ENCODE measurements at regions not wholly inside any gene's neighbourhood (a gene's known extent, or its start where the extent isn't known, plus 50 kb on each side); places are given as distances from the start of the nearest gene placed in this dataset.

DNA sequence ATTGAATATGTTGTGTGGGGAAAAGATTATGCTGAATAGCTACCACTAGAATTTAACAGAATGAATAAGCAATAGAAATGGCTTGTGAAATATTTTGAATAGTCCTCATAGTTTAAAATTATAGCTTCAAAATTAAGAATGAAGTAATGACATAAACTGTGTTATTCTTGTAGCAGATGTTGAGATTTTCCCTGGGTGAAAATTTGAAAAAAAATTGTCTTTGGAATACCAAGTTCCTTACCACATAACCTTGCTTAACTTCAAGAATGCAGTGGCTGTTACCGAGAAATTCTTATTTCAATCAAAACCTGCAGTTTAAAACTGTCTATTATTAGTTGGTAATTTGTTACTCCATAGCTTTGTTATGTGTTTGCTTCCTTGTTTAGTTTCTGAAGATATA, 1268.6 kb downstream of the RAPGEF2 start:
- Mint-ChIP-seq H3K36me3 (no peaks in the 10 kb centered on the region), H3K4me1 (ENCODE audit: low read depth) (no peaks in the 10 kb centered on the region), H3K9me3 (peaks cover 7% of the 10 kb centered on the region), H3K27me3 (no peaks in the 10 kb centered on the region), H3K4me3 (no peak overlapping the region), H3K27ac (no peak overlapping the region)
- ChIA-PET POLR2A (no interaction called here), CTCF (no interaction called here)
- no peak for DNase-seq
- intact Hi-C loops (cut with micrococcal nuclease): no loop called here

DNA sequence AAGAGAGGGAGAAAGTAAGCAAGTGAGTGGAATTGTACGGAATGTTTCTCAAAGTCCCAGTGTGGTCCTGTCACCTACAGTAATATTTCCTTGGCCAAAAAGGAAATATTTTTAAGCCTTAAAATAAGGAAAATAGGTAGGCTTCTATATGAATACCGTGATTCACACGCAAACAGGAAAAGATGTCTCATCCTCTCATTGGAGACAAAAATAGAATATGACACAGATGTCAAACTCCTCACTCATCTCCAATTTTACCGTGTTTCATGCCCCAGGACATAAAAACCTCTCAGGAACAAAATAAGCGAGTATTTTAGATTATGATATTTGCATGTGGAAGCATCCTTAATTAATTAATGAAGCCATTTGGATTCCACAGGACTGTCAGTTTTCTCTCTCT, 1269.5 kb downstream of the RAPGEF2 start:
- ChIA-PET POLR2A (no interaction called here), CTCF (no interaction called here)
- Mint-ChIP-seq H3K27me3 (no peaks in the 10 kb centered on the region), H3K9me3 (peaks cover 7% of the 10 kb centered on the region), H3K36me3 (no peaks in the 10 kb centered on the region), H3K4me3 (no peak overlapping the region), H3K27ac (no peak overlapping the region), H3K4me1 (ENCODE audit: low read depth) (no peaks in the 10 kb centered on the region)
- intact Hi-C loops (cut with micrococcal nuclease): no loop called here
- DNase-seq: no peak

DNA sequence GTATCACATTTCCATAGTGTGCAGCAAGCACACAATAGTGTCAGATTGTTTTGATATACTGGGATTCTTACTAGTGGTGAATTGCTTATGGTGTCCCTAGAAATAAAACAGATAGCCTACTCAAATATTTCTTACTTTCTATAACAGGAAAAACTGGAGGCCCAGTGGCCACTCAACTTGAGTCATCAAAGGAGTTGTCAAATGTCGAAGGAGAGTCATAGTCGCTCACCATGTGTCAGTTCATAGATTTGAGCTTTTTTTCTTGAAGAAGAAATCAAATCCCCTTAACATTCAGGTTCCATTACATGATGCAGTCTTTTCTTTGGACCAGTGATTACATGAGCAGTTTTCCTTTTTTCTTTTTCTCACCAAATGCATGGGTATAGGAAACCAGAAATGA, 1271.0 kb downstream of the RAPGEF2 start:
- DNase-seq: no peak
- Mint-ChIP-seq H3K9me3 (peaks cover 7% of the 10 kb centered on the region), H3K4me1 (ENCODE audit: low read depth) (no peaks in the 10 kb centered on the region), H3K27me3 (no peaks in the 10 kb centered on the region), H3K36me3 (no peaks in the 10 kb centered on the region), H3K27ac (no peak overlapping the region), H3K4me3 (no peak overlapping the region)
- ChIA-PET CTCF (no interaction called here), POLR2A (no interaction called here)
- intact Hi-C loops (cut with micrococcal nuclease): no loop called here

GRCh38 chr4:160375772-160376452, 1273.0 kb downstream of the RAPGEF2 start:
- Mint-ChIP-seq H3K9me3 (no peaks in the 10 kb centered on the region), H3K4me1 (ENCODE audit: low read depth) (no peaks in the 10 kb centered on the region), H3K27me3 (no peaks in the 10 kb centered on the region), H3K27ac (no peak overlapping the region), H3K36me3 (no peaks in the 10 kb centered on the region), H3K4me3 (no peak overlapping the region)
- POLR2A ChIA-PET: no interaction called here
- intact Hi-C loops (cut with micrococcal nuclease): no loop called here
- CTCF ChIA-PET: no interaction called here
- no peak for DNase-seq

DNA sequence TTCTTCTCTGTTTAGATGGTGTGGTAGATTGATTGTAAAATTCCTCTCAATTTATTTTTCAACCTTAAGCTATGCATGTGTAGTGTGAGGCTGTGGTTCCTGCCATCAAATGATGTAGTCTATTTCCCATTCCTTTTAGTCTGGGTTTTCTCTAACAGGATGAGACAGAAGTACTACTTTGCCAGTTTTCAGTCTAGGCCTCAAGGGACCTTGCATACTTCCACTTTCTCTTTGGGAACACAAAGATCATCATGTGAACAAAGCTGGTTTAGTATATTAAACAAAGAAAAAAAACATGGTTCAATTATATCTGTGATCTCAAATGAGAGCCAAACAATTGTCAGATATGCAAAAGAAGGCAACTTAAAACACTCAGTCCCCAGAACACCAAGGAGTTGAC, 1284.0 kb downstream of the RAPGEF2 start:
- Mint-ChIP-seq H3K27me3 (no peaks in the 10 kb centered on the region), H3K9me3 (peaks cover 19% of the 10 kb centered on the region), H3K4me1 (ENCODE audit: low read depth) (no peaks in the 10 kb centered on the region), H3K4me3 (no peak overlapping the region), H3K27ac (no peak overlapping the region), H3K36me3 (no peaks in the 10 kb centered on the region)
- POLR2A ChIA-PET: no interaction called here
- CTCF ChIA-PET: no interaction called here
- intact Hi-C loops (cut with micrococcal nuclease): no loop called here
- no peak for DNase-seq

DNA sequence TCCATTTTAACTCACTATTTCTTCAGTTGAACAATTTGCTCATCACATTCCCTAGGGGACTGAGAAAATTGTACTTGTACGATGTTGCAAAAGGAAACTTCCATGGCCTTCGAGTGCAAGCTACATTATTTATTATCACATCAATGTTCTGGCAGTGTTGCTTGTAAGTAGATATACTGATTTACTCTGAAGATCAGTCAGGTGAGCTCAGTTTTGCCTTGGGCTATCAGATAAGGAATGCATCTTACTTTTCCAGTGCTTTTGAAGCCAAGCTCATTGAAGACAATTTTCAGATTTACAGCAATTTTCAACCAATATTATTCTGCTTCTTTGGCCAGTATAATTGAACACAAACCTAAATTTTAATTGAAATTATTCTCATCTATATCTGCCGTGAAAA, 1296.9 kb downstream of the RAPGEF2 start:
- peaks cover 5% of the 10 kb centered on the region for H3K9me3 Mint-ChIP-seq
- no peaks in the 10 kb centered on the region for H3K4me1 Mint-ChIP-seq (ENCODE audit: low read depth)
- CTCF ChIA-PET: no interaction called here
- no peak for DNase-seq
- H3K27me3 Mint-ChIP-seq: no peaks in the 10 kb centered on the region
- no peak overlapping the region for H3K27ac Mint-ChIP-seq
- POLR2A ChIA-PET: no interaction called here
- H3K36me3 Mint-ChIP-seq: no peaks in the 10 kb centered on the region
- intact Hi-C loops (cut with micrococcal nuclease): no loop called here
- no peak overlapping the region for H3K4me3 Mint-ChIP-seq

DNA sequence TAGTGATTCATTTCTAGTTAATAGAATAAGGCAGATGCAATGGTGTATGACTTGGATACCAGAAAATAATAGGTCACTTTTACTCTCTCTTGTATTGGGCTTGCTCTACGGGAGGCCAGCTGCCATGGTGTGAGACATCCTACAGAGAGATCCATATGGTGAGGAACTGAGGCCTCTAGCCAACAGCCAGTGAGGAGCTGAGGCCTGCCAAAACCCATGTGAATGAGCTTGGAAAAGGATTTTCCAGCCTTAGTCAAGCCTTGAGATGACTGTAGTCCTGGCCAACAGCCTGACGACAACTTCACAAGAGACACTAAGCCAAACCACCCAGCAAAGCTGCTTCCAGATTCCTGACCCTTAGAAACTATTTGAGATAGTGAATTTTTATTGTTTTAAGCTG, 1300.2 kb downstream of the RAPGEF2 start:
- no peaks in the 10 kb centered on the region for H3K9me3 Mint-ChIP-seq
- H3K36me3 Mint-ChIP-seq: no peaks in the 10 kb centered on the region
- H3K27ac Mint-ChIP-seq: no peak overlapping the region
- H3K27me3 Mint-ChIP-seq: no peaks in the 10 kb centered on the region
- POLR2A ChIA-PET: no interaction called here
- no peaks in the 10 kb centered on the region for H3K4me1 Mint-ChIP-seq (ENCODE audit: low read depth)
- intact Hi-C loops (cut with micrococcal nuclease): no loop called here
- H3K4me3 Mint-ChIP-seq: no peak overlapping the region
- DNase-seq: no peak
- CTCF ChIA-PET: no interaction called here

- no peak for DNase-seq
- Mint-ChIP-seq H3K36me3 (no peaks in the 10 kb centered on the region), H3K27me3 (no peaks in the 10 kb centered on the region), H3K4me3 (no peak overlapping the region), H3K27ac (no peak overlapping the region), H3K9me3 (no peaks in the 10 kb centered on the region), H3K4me1 (ENCODE audit: low read depth) (no peaks in the 10 kb centered on the region)
- intact Hi-C loops (cut with micrococcal nuclease): no loop called here
- ChIA-PET CTCF (no interaction called here), POLR2A (no interaction called here)
Measured at GRCh38 chr4:160406263-160406825, 1303.5 kb downstream of the RAPGEF2 start.

GRCh38 chr4:160414496-160414895, 1311.6 kb downstream of the RAPGEF2 start:
- ChIA-PET CTCF (no interaction called here), POLR2A (no interaction called here)
- no peaks in the 10 kb centered on the region for H3K9me3 Mint-ChIP-seq
- intact Hi-C loops (cut with micrococcal nuclease): no loop called here
- H3K36me3 Mint-ChIP-seq: no peaks in the 10 kb centered on the region
- no peak overlapping the region for H3K4me3 Mint-ChIP-seq
- no peaks in the 10 kb centered on the region for H3K27me3 Mint-ChIP-seq
- no peak for DNase-seq
- no peak overlapping the region for H3K27ac Mint-ChIP-seq
- no peaks in the 10 kb centered on the region for H3K4me1 Mint-ChIP-seq (ENCODE audit: low read depth)

DNA sequence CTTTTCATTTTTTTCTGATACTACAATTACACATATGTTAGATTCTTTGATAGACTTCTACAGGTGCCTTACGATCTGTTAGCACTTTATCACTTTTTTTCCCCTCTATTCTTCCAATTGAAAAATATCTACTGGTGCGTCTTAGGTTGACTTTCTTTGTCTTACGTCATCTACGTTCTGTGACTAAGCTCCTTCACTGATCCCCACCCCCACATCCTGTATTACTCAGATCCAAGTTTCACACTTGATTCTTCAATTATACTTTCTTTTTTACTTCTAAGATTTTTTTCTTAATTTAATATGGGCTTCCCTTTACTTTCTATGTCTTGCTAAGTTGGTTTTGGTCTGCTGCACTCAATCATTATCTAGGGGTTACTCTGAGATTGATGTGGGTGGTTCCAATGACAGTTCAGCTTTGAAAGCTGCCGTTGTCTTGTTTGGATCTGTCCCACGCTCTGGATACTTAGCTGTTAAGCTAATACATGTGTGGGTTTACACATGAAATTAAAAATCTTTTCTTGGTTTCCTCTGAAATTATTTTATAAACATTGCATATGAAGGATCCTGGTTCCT, 1321.1 kb downstream of the RAPGEF2 start:
- ChIA-PET POLR2A (no interaction called here), CTCF (no interaction called here)
- H3K9me3 Mint-ChIP-seq: peaks cover 14% of the 10 kb centered on the region
- no peak overlapping the region for H3K4me3 Mint-ChIP-seq
- intact Hi-C loops (cut with micrococcal nuclease): no loop called here
- no peak for DNase-seq
- no peak overlapping the region for H3K27ac Mint-ChIP-seq
- no peaks in the 10 kb centered on the region for H3K27me3 Mint-ChIP-seq
- H3K4me1 Mint-ChIP-seq (ENCODE audit: low read depth): peaks cover 2% of the 10 kb centered on the region
- no peaks in the 10 kb centered on the region for H3K36me3 Mint-ChIP-seq

DNA sequence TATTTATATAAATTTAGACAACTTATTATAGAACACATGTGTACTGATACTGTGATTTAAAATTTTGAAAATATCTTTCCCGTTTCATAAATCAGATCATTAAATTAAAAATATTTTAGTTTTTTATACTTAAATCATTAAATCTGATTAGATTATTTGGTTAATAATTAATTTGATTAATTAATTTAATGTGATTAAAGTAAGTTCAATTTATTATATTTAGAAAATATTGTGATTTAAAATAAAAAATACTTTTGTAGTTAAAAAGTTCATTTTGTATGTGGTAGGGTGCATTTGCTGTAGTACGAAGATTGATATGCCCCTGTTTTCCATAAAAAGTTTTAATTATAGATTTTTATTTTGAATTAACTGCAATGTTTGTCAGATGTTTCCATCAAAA, 1323.4 kb downstream of the RAPGEF2 start:
- intact Hi-C loops (cut with micrococcal nuclease): no loop called here
- no peak for DNase-seq
- POLR2A ChIA-PET: no interaction called here
- H3K27ac Mint-ChIP-seq: no peak overlapping the region
- H3K9me3 Mint-ChIP-seq: peaks cover 19% of the 10 kb centered on the region
- no peaks in the 10 kb centered on the region for H3K27me3 Mint-ChIP-seq
- H3K4me1 Mint-ChIP-seq (ENCODE audit: low read depth): peaks cover 2% of the 10 kb centered on the region
- no peak overlapping the region for H3K4me3 Mint-ChIP-seq
- H3K36me3 Mint-ChIP-seq: no peaks in the 10 kb centered on the region
- CTCF ChIA-PET: no interaction called here

DNA sequence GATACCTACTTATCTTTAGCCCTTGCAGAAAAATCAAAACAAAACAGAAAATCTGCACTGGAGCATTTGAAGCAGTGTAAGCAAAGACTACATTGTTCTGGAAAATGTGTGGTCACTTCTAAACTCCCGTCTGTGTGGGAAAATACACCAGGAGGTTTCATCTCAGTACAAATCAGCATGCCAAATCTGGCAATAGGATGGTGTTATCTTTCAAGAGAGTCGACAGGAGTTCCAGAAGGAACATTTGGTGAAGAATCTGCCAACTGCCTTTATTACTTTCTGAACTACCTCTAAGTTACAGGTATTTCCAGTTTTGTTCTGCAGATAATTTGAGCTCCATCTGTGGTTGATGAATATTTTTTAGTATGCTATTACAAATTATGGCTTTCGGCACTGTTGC, 1348.0 kb downstream of the RAPGEF2 start:
- Mint-ChIP-seq H3K9me3 (peaks cover 8% of the 10 kb centered on the region), H3K4me1 (ENCODE audit: low read depth) (no peaks in the 10 kb centered on the region), H3K27ac (no peak overlapping the region), H3K4me3 (no peak overlapping the region), H3K27me3 (no peaks in the 10 kb centered on the region), H3K36me3 (no peaks in the 10 kb centered on the region)
- no peak for DNase-seq
- ChIA-PET POLR2A (no interaction called here), CTCF (no interaction called here)
- intact Hi-C loops (cut with micrococcal nuclease): no loop called here

All from activated CD4-positive, alpha-beta memory T cell treated with anti-CD3 and anti-CD28 coated beads for 36 hours (primary cell).